ENCODE measurements at regions not wholly inside any gene's neighbourhood (a gene's known extent, or its start where the extent isn't known, plus 50 kb on each side); places are given as distances from the start of the nearest gene placed in this dataset.

DNA sequence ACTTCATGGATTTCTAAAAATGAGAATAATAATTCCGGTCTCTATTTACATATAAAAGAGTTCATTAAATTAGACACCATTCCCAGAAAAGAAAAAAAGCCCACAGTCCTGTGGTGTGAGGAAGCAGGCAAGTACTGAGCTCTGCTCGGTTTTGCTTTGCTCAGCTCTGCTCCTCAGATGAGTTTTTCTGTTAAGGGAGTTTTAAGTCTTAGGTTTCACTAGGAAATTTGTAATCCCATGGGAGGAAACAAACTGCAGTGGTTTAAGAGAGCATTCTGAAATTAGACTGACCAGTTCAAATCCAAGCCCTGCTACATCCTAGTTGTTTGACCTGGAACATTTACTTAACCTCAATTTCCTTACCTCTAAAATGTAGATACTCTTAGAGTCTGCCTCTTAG lies 338.6 kb upstream of the MMADHC start:
- TF ChIP-seq, protein P1, sequence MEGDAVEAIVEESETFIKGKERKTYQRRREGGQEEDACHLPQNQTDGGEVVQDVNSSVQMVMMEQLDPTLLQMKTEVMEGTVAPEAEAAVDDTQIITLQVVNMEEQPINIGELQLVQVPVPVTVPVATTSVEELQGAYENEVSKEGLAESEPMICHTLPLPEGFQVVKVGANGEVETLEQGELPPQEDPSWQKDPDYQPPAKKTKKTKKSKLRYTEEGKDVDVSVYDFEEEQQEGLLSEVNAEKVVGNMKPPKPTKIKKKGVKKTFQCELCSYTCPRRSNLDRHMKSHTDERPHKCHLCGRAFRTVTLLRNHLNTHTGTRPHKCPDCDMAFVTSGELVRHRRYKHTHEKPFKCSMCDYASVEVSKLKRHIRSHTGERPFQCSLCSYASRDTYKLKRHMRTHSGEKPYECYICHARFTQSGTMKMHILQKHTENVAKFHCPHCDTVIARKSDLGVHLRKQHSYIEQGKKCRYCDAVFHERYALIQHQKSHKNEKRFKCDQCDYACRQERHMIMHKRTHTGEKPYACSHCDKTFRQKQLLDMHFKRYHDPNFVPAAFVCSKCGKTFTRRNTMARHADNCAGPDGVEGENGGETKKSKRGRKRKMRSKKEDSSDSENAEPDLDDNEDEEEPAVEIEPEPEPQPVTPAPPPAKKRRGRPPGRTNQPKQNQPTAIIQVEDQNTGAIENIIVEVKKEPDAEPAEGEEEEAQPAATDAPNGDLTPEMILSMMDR (conservative IDR thresholded peaks at IDR 0.05): no peak
- TF ChIP-seq EZH2 (IDR thresholded peaks at IDR 0.05; ENCODE audit: low read depth): no peak

All from PC-9 (cell line).